ENCODE measurements at regions not wholly inside any gene's neighbourhood (a gene's known extent, or its start where the extent isn't known, plus 50 kb on each side); places are given as distances from the start of the nearest gene placed in this dataset.

DNA sequence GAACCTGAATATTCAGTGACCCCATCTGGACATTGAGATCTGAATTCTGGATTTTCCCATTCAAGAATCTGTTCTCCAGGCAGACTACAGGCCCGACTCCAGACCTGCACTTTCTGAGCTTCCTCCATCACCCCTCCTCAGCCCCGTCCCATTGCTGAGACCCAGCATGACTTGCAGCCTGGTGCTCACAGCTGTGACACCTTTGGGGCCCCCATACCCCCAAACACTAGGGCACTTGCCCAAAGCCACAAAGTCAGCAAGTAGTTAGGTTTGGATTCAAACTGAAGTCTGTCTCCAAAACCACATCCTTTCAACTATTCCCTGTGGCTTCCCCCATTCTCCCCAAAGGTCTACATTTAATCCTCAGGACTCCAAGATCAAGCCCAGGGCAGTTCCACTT is 128.2 kb upstream of the ZBED5 start:
- TF ChIP-seq, protein P1, sequence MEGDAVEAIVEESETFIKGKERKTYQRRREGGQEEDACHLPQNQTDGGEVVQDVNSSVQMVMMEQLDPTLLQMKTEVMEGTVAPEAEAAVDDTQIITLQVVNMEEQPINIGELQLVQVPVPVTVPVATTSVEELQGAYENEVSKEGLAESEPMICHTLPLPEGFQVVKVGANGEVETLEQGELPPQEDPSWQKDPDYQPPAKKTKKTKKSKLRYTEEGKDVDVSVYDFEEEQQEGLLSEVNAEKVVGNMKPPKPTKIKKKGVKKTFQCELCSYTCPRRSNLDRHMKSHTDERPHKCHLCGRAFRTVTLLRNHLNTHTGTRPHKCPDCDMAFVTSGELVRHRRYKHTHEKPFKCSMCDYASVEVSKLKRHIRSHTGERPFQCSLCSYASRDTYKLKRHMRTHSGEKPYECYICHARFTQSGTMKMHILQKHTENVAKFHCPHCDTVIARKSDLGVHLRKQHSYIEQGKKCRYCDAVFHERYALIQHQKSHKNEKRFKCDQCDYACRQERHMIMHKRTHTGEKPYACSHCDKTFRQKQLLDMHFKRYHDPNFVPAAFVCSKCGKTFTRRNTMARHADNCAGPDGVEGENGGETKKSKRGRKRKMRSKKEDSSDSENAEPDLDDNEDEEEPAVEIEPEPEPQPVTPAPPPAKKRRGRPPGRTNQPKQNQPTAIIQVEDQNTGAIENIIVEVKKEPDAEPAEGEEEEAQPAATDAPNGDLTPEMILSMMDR (IDR thresholded peaks at IDR 0.05; ENCODE audit: insufficient read depth, low read length): no peak
- no peak overlapping the region for H3K4me3 ChIP-seq (ENCODE audit: low read depth, low read length)
- DNase-seq (ENCODE audit: low read depth): no peak

DNA sequence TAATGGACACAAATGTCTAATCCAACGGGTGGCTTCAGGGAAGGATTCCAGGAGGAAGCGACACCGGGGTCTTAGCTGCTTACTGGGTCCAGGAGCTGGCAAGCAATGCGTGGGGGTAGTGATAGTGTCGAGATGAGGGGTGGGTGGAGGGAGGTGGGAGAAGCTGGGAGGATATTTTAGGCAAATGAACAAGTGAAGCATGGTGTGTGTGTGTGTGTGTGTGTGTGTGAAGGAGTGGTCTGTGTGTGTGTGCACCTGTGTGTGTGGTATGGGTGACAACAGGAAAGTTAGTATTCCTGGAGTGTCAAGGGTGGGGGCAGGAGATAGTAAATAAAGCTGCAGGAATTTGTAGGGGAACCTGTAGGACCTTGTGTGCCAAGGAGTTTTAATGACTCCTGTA is 126.9 kb upstream of the ZBED5 start:
- no peak overlapping the region for H3K4me3 ChIP-seq (ENCODE audit: low read depth, low read length)
- no peak for DNase-seq (ENCODE audit: low read depth)
- TF ChIP-seq, protein P1 (IDR thresholded peaks at IDR 0.05; ENCODE audit: insufficient read depth, low read length): no peak

DNA sequence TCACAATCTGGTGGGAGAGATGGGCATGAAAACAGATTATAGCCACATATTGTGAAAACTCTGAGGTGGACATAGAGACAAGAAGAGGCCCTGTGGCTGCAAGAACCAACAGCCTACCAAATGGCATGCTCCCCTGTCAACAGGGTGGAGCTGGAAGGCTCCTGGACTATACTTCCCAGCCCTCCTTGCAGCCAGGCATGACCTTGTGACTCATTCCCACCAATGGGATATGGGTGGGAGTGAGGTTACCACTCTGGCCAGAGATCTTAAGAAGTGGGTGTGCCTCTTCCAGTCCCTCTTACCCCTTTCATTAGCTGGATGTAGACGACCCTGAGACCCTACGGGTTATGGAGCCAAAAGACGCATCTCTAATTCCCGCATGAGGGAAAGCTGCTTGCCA is 126.4 kb upstream of the ZBED5 start:
- TF ChIP-seq, protein P1 (IDR thresholded peaks at IDR 0.05; ENCODE audit: insufficient read depth, low read length): no peak
- no peak for DNase-seq (ENCODE audit: low read depth)
- no peak overlapping the region for H3K4me3 ChIP-seq (ENCODE audit: low read depth, low read length)

DNA sequence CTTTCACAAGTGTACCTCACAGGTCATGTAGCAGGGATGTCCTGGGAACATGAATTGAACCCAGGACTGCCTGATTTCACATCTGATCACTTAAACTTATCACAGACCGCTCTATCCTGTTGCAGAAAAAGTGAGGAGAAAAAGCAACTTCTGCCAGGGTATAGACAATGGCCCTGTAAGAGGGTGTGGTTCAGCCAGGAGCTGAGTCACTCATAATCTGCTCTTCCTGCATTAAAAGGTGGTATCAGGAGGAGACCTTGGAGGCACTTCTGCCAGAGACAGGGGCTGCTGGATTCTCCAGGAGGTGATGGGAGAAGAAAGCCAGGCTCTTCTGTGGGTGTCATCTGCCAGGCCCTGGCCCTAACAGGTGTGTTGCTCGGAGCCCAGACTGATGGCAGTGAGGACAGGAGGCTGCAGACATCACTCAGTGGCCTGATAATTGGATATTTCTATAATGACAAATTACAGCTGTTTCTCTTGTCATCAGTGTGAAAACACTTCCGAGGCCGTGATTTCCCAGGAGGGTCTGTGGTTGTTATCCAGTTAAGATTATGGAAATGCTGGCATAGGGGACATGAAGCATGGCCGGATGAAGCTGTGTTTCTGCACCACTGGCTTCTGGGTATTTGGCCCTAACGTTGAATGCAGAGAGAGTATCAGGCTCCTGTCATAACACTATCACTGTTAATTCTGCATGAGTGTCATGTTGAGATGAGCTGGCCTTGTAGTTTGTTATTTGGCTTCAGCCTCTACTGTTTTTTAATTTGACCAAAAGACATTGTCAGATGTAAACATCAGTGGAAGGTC is 125.1 kb upstream of the ZBED5 start:
- no peak overlapping the region for H3K4me3 ChIP-seq (ENCODE audit: low read depth, low read length)
- DNase-seq (ENCODE audit: low read depth): peak; percentile 36
- TF ChIP-seq, protein P1 (IDR thresholded peaks at IDR 0.05; ENCODE audit: insufficient read depth, low read length): no peak

DNA sequence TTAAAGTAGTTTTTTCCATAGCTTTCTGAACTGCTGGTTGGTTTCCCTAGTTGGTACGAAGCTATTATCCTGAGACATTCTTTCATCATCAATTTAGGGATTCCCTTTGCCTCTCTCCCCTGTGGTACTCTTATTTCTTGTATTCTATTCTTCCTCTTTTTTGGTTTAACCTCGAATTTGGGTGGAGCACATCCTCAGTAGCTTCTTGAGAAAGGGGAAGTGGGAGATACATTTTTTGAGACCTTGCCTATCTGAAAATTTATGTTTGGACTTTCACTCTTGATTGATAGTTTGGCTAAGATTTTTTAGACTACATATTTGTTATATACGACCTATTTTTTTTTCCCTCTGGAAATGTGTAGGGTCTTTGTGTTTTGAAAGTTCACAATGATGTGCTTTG is 121.7 kb upstream of the ZBED5 start:
- TF ChIP-seq, protein P1 (IDR thresholded peaks at IDR 0.05; ENCODE audit: insufficient read depth, low read length): no peak
- no peak overlapping the region for H3K4me3 ChIP-seq (ENCODE audit: low read depth, low read length)
- no peak for DNase-seq (ENCODE audit: low read depth)

DNA sequence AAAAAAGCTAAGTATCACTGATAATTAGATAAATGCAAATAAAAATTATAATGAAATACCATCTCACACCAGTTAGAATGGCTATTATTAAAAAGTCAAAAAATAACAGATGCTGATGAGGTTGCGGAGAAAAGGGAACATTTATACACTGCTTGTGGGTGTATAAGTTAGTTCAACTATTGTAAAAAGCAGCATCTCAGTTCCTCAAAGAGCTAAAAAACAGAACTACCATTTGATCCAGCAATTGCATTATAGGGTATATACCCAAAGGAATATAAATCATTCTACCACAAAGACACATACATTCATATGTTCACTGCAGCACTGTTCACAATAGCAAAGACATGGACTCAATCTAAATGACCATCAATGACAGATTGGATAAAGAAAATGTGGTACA is 120.3 kb upstream of the ZBED5 start:
- TF ChIP-seq, protein P1 (IDR thresholded peaks at IDR 0.05; ENCODE audit: insufficient read depth, low read length): no peak
- no peak overlapping the region for H3K4me3 ChIP-seq (ENCODE audit: low read depth, low read length)
- no peak for DNase-seq (ENCODE audit: low read depth)

DNA sequence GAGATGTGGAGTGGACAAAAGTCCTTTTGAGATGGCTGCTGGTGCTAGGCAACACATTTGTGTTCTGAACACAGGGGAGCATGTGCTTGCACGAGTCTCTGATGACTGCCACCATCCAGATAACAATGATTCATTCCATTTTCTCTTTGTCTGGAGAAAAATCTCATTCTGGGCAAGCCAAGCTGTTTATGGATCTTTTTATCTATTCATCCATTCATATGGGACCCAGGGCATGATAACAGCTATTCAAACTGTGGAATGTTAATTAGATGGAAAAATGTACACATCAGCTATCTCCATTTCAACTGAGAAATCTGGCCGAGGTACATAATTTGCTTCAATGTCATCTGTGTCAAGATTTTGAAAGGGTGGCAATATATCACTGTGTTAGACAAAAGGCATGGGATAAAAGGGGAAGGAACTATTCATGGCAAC is 117.5 kb upstream of the ZBED5 start:
- H3K4me3 ChIP-seq (ENCODE audit: low read depth, low read length): no peak overlapping the region
- DNase-seq (ENCODE audit: low read depth): peak; percentile 66
- TF ChIP-seq, protein P1 (IDR thresholded peaks at IDR 0.05; ENCODE audit: insufficient read depth, low read length): no peak
